ENCODE measurements at regions not wholly inside any gene's neighbourhood (a gene's known extent, or its start where the extent isn't known, plus 50 kb on each side); places are given as distances from the start of the nearest gene placed in this dataset.

- Histone ChIP-seq H3K4me2 (no peak overlapping the region), H3K4me1 (no peaks in the 10 kb centered on the region), H3K4me3 (no peak overlapping the region), H3K27ac (no peak overlapping the region), H3K9me3 (no peaks in the 10 kb centered on the region)
- TF ChIP-seq ELK1 (IDR thresholded peaks at IDR 0.05; ENCODE audit: low read depth, low read length) (no peak), HMGXB4 (CRISPR knock-in tag; IDR thresholded peaks at IDR 0.05; ENCODE audit: borderline replicate concordance) (no peak), MAFK (IDR thresholded peaks at IDR 0.05; ENCODE audit: partially characterized antibody) (no peak), NFE2L2 (conservative IDR thresholded peaks at IDR 0.05; ENCODE audit: low read length) (no peak), FOSB (CRISPR knock-in tag; IDR thresholded peaks at IDR 0.05) (no peak), JUN (IDR thresholded peaks at IDR 0.05) (no peak)
- CTCF ChIA-PET: no interaction called here
- no peak for ATAC-seq
- DNase-seq (ENCODE audit: low read depth in 1 of 2, low spot score in 1 of 2): no peak
- POLR2A ChIA-PET: no interaction called here
- WGBS (ENCODE audit: missing lambda C conversion rate): 73% methylated on average over 1 of the region's 1 CpG
- FAIRE-seq: no peak
Observed at GRCh38 chr13:95438297-95438696, 114.2 kb upstream of the CLDN10 start.

- no peak overlapping the region for H3K4me2 ChIP-seq
- no peaks in the 10 kb centered on the region for H3K9me3 ChIP-seq
- H3K4me1 ChIP-seq: no peaks in the 10 kb centered on the region
- H3K27ac ChIP-seq: no peak overlapping the region
- 80% methylated on average over 7 of the region's 7 CpGs for WGBS (ENCODE audit: missing lambda C conversion rate)
- no peak for TF ChIP-seq MAFK (IDR thresholded peaks at IDR 0.05; ENCODE audit: partially characterized antibody)
- TF ChIP-seq E2F6 (IDR thresholded peaks at IDR 0.05; ENCODE audit: borderline replicate concordance, low read depth): no peak
- TF ChIP-seq ZSCAN20 (CRISPR knock-in tag; IDR thresholded peaks at IDR 0.05): no peak
- no peak for TF ChIP-seq MAZ (IDR thresholded peaks at IDR 0.05; ENCODE audit: borderline replicate concordance, low read depth, low read length)
- TF ChIP-seq JUNB (IDR thresholded peaks at IDR 0.05): no peak
- TF ChIP-seq HOXB5 (CRISPR knock-in tag; IDR thresholded peaks at IDR 0.05): no peak
- no peak for TF ChIP-seq HDAC2 (IDR thresholded peaks at IDR 0.05)
- TF ChIP-seq RFX5 (IDR thresholded peaks at IDR 0.05): no peak
- TF ChIP-seq TP53 (CRISPR knock-in tag; IDR thresholded peaks at IDR 0.05): no peak
- TF ChIP-seq FOSL2 (IDR thresholded peaks at IDR 0.05): no peak
- TF ChIP-seq FOSL2 (CRISPR knock-in tag; IDR thresholded peaks at IDR 0.05): no peak
- no peak for TF ChIP-seq HEYL (CRISPR knock-in tag; IDR thresholded peaks at IDR 0.05)
- no peak for TF ChIP-seq EP300 (IDR thresholded peaks at IDR 0.05)
- no peak for TF ChIP-seq ESRRA (IDR thresholded peaks at IDR 0.05; ENCODE audit: borderline replicate concordance, low read length)
- no peak for TF ChIP-seq POLR2AphosphoS2 (conservative IDR thresholded peaks at IDR 0.05; ENCODE audit: low read length)
- H3K4me3 ChIP-seq: no peak overlapping the region
- DNase-seq (ENCODE audit: low read depth in 1 of 2, low spot score in 1 of 2) (no peak), ATAC-seq (no peak), FAIRE-seq (no peak)
- CTCF ChIA-PET: no interaction called here
- POLR2A ChIA-PET: no interaction called here
Observed at GRCh38 chr13:95440441-95441088, 112.0 kb upstream of the CLDN10 start.

GRCh38 chr13:95441326-95441725, 111.2 kb upstream of the CLDN10 start:
- DNase-seq (ENCODE audit: low read depth in 1 of 2, low spot score in 1 of 2) (no peak), ATAC-seq (no peak), FAIRE-seq (no peak)
- no peak overlapping the region for H3K4me2 ChIP-seq
- 67% methylated on average over 3 of the region's 3 CpGs for WGBS (ENCODE audit: missing lambda C conversion rate)
- H3K4me1 ChIP-seq: no peaks in the 10 kb centered on the region
- no peak overlapping the region for H3K27ac ChIP-seq
- H3K9me3 ChIP-seq: no peaks in the 10 kb centered on the region
- CTCF ChIA-PET: no interaction called here
- H3K4me3 ChIP-seq: no peak overlapping the region
- TF ChIP-seq CBX8 (IDR thresholded peaks at IDR 0.05): no peak
- no peak for TF ChIP-seq GATA3 (IDR thresholded peaks at IDR 0.05; ENCODE audit: borderline replicate concordance)
- POLR2A ChIA-PET: no interaction called here

Data from A549 (cell line).